ENCODE measurements at regions not wholly inside any gene's neighbourhood (a gene's known extent, or its start where the extent isn't known, plus 50 kb on each side); places are given as distances from the start of the nearest gene placed in this dataset.

- WGBS, 2 experiments (ENCODE audit: low coverage in 1 of 2, low lambda C conversion rate in 2 of 2, missing lambda C conversion rate in 2 of 2): 77 to 80% methylated on average over 6 of the region's 6 CpGs
- no peaks in the 10 kb centered on the region for H3F3A ChIP-seq (ENCODE audit: insufficient read depth)
- H3K79me2 ChIP-seq (ENCODE audit: insufficient read depth): no peaks in the 10 kb centered on the region
- H3K27ac ChIP-seq: no peak overlapping the region
- H4K20me1 ChIP-seq (ENCODE audit: insufficient read depth): no peaks in the 10 kb centered on the region
- no peak overlapping the region for H2AFZ ChIP-seq
- no peaks in the 10 kb centered on the region for H3K36me3 ChIP-seq (ENCODE audit: low read depth)
- H3K9me3 ChIP-seq (ENCODE audit: low read depth): no peaks in the 10 kb centered on the region
- H3K4me3 ChIP-seq: no peak overlapping the region
- in situ Hi-C loops (cut with MboI): no loop called here
- TF ChIP-seq EZH2phosphoT487 (IDR thresholded peaks at IDR 0.05; ENCODE audit: insufficient read depth, low read depth): no peak
- no peak for TF ChIP-seq EZH2 (IDR thresholded peaks at IDR 0.05; ENCODE audit: insufficient read depth, poor library complexity, severe bottlenecking)
- H3K27me3 ChIP-seq (replicated peaks; ENCODE audit: insufficient read depth): 0 out of 2 replicates have a peak, but pooled peaks cover 5% of the 10 kb centered on the region
- H3K4me2 ChIP-seq (ENCODE audit: unreplicated experiment): no peak overlapping the region
- no peaks in the 10 kb centered on the region for H3K9me2 ChIP-seq (ENCODE audit: insufficient read depth)
- DNase-seq: no peak
- no peak overlapping the region for H3K9ac ChIP-seq
- no peaks in the 10 kb centered on the region for H3K4me1 ChIP-seq (ENCODE audit: insufficient read depth)
Observed at GRCh38 chr6:137665342-137665934, 171.2 kb upstream of the OLIG3 start.

- no peak overlapping the region for H3K9ac ChIP-seq
- H3K27ac ChIP-seq: no peak overlapping the region
- TF ChIP-seq EZH2phosphoT487 (IDR thresholded peaks at IDR 0.05; ENCODE audit: insufficient read depth, low read depth) (no peak), EZH2 (IDR thresholded peaks at IDR 0.05; ENCODE audit: insufficient read depth, poor library complexity, severe bottlenecking) (no peak)
- 0 out of 2 replicates have a peak, but pooled peaks cover 5% of the 10 kb centered on the region for H3K27me3 ChIP-seq (replicated peaks; ENCODE audit: insufficient read depth)
- H2AFZ ChIP-seq: no peak overlapping the region
- H4K20me1 ChIP-seq (ENCODE audit: insufficient read depth): no peaks in the 10 kb centered on the region
- H3K4me2 ChIP-seq (ENCODE audit: unreplicated experiment): no peak overlapping the region
- H3K4me3 ChIP-seq: no peak overlapping the region
- no peak for DNase-seq
- no peaks in the 10 kb centered on the region for H3K9me3 ChIP-seq (ENCODE audit: low read depth)
- no peaks in the 10 kb centered on the region for H3F3A ChIP-seq (ENCODE audit: insufficient read depth)
- in situ Hi-C loops (cut with MboI): no loop called here
- no peaks in the 10 kb centered on the region for H3K4me1 ChIP-seq (ENCODE audit: insufficient read depth)
- no peaks in the 10 kb centered on the region for H3K36me3 ChIP-seq (ENCODE audit: low read depth)
- 67 to 74% methylated on average over 4 of the region's 4 CpGs for WGBS, 2 experiments (ENCODE audit: low coverage in 1 of 2, low lambda C conversion rate in 2 of 2, missing lambda C conversion rate in 2 of 2)
- no peaks in the 10 kb centered on the region for H3K79me2 ChIP-seq (ENCODE audit: insufficient read depth)
- H3K9me2 ChIP-seq (ENCODE audit: insufficient read depth): no peaks in the 10 kb centered on the region
Observed at GRCh38 chr6:137666202-137666774, 172.1 kb upstream of the OLIG3 start.

GRCh38 chr6:137673603-137674002, 179.4 kb upstream of the OLIG3 start:
- no peak for TF ChIP-seq EZH2phosphoT487 (IDR thresholded peaks at IDR 0.05; ENCODE audit: insufficient read depth, low read depth)
- TF ChIP-seq EZH2 (IDR thresholded peaks at IDR 0.05; ENCODE audit: insufficient read depth, poor library complexity, severe bottlenecking): no peak
- Histone ChIP-seq H2AFZ (no peak overlapping the region), H3K9me2 (ENCODE audit: insufficient read depth) (no peaks in the 10 kb centered on the region), H3K79me2 (ENCODE audit: insufficient read depth) (no peaks in the 10 kb centered on the region), H3K4me1 (ENCODE audit: insufficient read depth) (no peaks in the 10 kb centered on the region), H4K20me1 (ENCODE audit: insufficient read depth) (no peaks in the 10 kb centered on the region), H3K9ac (no peak overlapping the region), H3F3A (ENCODE audit: insufficient read depth) (no peaks in the 10 kb centered on the region), H3K4me2 (ENCODE audit: unreplicated experiment) (no peak overlapping the region), H3K27me3 (replicated peaks; ENCODE audit: insufficient read depth) (0 out of 2 replicates have a peak, but pooled peaks cover 2% of the 10 kb centered on the region), H3K27ac (no peak overlapping the region), H3K4me3 (no peak overlapping the region), H3K36me3 (ENCODE audit: low read depth) (no peaks in the 10 kb centered on the region), H3K9me3 (ENCODE audit: low read depth) (no peaks in the 10 kb centered on the region)
- in situ Hi-C loops (cut with MboI): no loop called here
- WGBS, 2 experiments (ENCODE audit: low coverage in 1 of 2, low lambda C conversion rate in 2 of 2, missing lambda C conversion rate in 2 of 2): 55 to 61% methylated on average over 3 of the region's 3 CpGs
- DNase-seq: no peak

- Histone ChIP-seq H3K36me3 (ENCODE audit: low read depth) (no peaks in the 10 kb centered on the region), H3K9me2 (ENCODE audit: insufficient read depth) (no peaks in the 10 kb centered on the region), H3K4me2 (ENCODE audit: unreplicated experiment) (no peak overlapping the region), H3K9ac (no peak overlapping the region), H4K20me1 (ENCODE audit: insufficient read depth) (no peaks in the 10 kb centered on the region), H3K79me2 (ENCODE audit: insufficient read depth) (no peaks in the 10 kb centered on the region), H3K4me1 (ENCODE audit: insufficient read depth) (no peaks in the 10 kb centered on the region), H3K4me3 (no peak overlapping the region), H3K27ac (no peak overlapping the region), H3F3A (ENCODE audit: insufficient read depth) (no peaks in the 10 kb centered on the region), H3K9me3 (ENCODE audit: low read depth) (no peaks in the 10 kb centered on the region), H2AFZ (no peak overlapping the region), H3K27me3 (replicated peaks; ENCODE audit: insufficient read depth) (0 out of 2 replicates have a peak, but pooled peaks cover 2% of the 10 kb centered on the region)
- TF ChIP-seq EZH2phosphoT487 (IDR thresholded peaks at IDR 0.05; ENCODE audit: insufficient read depth, low read depth): no peak
- TF ChIP-seq EZH2 (IDR thresholded peaks at IDR 0.05; ENCODE audit: insufficient read depth, poor library complexity, severe bottlenecking): no peak
- DNase-seq: no peak
- in situ Hi-C loops (cut with MboI): no loop called here
- 49 to 54% methylated on average over 2 of the region's 2 CpGs for WGBS, 2 experiments (ENCODE audit: low coverage in 1 of 2, low lambda C conversion rate in 2 of 2, missing lambda C conversion rate in 2 of 2)
Observed at GRCh38 chr6:137676888-137677287, 182.7 kb upstream of the OLIG3 start.

Measured in GM23248 (cell line).